HG03457 (cell line): ENCODE measurements at regions not wholly inside any gene's neighbourhood (a gene's known extent, or its start where the extent isn't known, plus 50 kb on each side); places are given as distances from the start of the nearest gene placed in this dataset.
"Not testable (repeated sequence)": the region's sequence is repeated elsewhere in the genome, so short reads cannot be mapped to it uniquely, and the experiment has no call there.

ENCODE experiments used
- ATAC-seq: cut with Tn5 transposase; IDR thresholded peaks from one replicate; pipeline ENCODE4 v1.9.1; 2021; ENCODE audit warnings: moderate number of reproducible peaks; ENCODE audit not compliant: unreplicated experiment

DNA sequence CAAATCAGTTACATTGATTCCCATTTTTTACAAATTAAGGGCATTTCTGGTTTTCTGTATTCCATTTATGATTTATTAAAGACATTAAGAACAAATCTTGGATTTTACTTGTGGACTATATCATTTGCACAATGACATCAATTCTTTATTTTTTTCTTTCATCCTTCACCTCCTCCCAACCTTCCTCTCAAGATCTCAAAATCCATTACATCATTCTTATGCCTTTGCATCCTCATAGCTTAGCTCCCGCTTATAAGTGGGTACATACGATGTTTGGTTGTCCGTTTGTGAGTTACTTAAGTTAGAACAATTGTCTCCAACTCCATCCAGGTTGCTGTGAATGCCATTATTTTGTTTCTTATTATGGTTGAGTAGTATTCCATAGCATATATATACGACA, 752.8 kb downstream of the CD109 start:
- ATAC-seq: no peak

- ATAC-seq: peak; percentile 95
Observed at GRCh38 chr6:74447013-74447412, 751.0 kb downstream of the CD109 start.

DNA sequence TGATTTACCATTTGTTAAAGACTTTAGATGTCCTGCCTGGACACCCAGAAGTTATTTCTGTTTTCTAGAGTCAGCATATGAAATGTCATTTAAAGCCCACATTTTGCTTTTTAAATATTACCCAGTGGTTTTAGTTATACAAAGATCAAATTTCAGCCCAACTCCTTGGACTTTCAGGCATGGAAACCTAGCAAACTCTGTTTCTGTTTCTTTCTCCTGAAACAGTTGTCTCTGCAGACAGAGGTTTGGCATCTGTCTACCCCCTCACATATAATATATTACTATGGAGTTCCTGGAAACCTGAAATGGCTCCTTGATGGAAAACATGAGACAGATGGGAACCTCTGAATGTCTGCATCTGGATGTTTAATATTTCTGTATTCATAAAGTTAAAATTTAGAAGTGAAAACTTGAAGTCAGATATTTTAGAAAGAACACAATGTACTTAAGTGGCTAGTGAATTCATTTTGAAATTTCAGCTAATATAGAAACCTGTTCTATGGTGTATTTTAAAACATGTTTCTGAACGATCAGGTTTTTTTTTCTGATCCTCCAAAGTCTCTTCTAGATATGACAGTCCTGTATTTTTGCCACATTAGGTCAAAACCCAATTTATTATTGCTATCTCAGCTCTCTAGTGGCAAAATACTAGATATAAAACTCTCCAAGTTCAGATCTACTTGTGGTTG, 743.3 kb downstream of the CD109 start:
- no peak for ATAC-seq

GRCh38 chr6:74438395-74438794, 742.4 kb downstream of the CD109 start:
- ATAC-seq: not testable (repeated sequence)

DNA sequence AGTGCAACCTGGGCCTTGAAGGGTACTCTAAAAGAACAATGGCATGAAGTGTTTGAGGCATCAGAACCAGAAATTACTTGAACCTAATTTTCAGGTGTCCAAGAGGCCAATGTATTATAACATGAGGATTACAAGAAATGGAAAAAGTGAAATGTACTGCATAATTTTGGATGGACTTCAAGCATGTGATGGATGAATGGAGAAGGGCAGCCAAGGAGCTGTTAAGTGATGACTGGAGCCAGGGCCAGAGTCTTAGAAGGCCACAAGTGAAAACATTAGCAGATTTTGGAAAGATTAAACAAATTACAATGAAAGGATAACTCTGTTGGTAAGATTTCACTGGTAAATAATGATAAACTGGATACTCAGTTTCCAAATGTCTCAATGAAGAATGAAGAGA, 738.2 kb downstream of the CD109 start:
- no peak for ATAC-seq

GRCh38 chr6:74431873-74432580, 736.0 kb downstream of the CD109 start:
- ATAC-seq: no peak

DNA sequence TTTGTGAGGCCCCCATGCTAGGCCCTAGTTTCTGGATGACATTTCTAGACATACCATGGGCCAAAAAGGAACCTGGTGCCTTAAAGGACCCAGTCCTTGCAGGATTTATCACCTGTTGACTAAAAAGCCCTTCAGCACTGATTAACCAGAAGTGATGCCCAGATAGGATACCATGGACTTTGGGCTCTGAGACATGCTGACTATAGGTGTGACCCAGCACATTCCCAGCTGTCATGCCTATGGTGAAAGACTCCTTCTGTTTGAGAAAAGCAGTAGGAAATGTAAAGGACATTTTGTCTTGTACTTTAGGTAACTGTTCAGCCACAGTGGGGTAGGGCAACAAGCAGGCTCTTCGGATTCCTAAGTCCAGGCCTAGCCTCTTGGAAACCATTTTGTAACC, 724.2 kb downstream of the CD109 start:
- ATAC-seq: no peak

- no peak for ATAC-seq
Observed at GRCh38 chr6:74415056-74415455, 719.1 kb downstream of the CD109 start.

DNA sequence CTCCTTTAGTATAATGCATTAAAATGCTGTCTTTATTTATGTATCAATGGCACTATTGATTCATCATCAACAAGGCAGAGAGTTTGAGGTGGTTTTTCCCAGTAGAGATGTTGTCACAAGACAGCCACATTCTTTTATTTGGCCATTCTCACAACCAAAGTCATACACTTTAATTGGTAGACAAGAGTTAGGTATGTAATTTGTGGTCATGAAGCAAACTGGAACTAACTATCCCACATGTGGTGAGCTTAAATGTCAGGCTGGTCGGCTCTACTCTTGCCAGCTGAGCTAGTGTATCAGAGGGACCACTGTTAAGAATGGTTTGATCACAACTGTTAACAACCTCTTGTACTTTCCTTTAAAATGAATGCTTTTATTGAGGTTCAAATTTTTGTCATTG, 714.6 kb downstream of the CD109 start:
- ATAC-seq: no peak

GRCh38 chr6:74409447-74409846, 713.4 kb downstream of the CD109 start:
- ATAC-seq: no peak

DNA sequence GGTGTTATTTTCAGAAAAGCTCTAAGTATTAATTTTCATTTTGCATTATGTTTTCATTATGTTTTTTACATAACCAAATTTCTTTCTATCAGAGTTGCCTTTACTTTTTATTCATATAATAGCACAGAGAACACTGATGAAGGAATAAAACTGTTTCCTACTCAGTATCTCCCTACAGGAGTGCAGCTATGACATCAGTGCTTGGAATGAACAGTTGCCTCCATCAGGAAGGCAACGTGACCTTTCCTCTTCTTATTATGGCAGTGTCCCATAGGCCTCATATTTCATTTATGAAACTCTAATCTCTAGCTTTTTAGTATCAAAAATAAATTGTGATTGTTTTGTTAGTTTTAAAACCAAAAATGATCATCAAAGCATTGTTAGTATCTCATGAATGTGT, 712.8 kb downstream of the CD109 start:
- ATAC-seq: no peak

DNA sequence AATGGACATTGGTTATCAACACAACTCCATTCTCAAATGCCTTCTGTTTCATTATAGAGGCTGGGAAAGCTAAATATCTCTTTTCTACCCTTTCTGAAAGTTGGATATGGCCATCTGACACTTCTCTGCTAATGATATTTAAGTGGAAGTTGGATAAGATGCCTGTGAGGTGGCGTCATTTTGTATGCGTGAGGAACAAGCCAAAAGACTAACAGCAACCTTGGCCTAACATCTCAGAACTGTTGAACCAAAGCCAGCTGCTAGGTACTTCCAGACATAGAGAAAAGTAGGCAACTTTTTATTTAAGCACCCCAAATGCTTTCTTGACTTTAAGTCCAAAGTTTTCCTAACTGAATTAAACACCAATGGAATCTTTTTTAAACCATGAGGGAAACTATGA, 708.4 kb downstream of the CD109 start:
- ATAC-seq: no peak

DNA sequence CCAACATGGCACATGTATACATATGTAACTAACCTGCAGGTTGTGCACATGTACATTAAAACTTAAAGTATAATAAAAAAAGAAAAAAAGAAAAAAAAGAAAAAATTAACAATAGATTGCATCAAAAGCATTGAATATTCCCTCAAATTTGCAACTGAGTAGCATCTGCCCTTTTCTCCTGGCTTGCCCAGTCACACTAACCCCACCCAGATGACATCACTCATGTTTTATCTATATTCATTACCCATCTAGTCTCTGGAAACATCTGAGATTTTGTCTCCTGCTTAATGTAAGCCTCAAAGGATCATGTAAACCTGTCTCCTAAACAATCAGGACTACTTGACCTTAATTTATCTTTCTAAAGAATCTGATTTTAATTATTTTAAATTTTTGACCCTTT, 706.8 kb downstream of the CD109 start:
- no peak for ATAC-seq

GRCh38 chr6:74378437-74378836, 682.4 kb downstream of the CD109 start:
- ATAC-seq: not testable (repeated sequence)

GRCh38 chr6:74369556-74369993, 673.6 kb downstream of the CD109 start:
- ATAC-seq: no peak

GRCh38 chr6:74368746-74369145, 672.7 kb downstream of the CD109 start:
- ATAC-seq: no peak

- no peak for ATAC-seq
Observed at GRCh38 chr6:74366634-74367033, 670.6 kb downstream of the CD109 start.

DNA sequence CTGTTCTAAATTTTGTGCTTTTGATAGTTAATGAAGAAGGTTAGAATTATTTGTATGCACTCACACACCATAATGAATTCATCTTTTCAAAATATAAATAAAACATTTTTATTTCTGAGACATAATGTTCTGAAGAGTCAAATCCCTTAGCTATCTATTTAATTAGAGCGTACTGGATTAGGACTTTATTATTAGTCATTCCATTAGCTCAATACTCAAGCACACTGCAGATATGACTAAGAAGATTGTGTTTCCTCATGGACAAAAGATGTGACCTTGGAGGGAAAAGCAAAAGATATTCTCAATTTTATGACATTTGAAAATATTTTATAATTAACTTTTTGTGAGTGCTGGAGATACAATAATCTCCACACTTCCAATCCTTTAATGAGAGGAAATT, 666.4 kb downstream of the CD109 start:
- ATAC-seq: no peak

DNA sequence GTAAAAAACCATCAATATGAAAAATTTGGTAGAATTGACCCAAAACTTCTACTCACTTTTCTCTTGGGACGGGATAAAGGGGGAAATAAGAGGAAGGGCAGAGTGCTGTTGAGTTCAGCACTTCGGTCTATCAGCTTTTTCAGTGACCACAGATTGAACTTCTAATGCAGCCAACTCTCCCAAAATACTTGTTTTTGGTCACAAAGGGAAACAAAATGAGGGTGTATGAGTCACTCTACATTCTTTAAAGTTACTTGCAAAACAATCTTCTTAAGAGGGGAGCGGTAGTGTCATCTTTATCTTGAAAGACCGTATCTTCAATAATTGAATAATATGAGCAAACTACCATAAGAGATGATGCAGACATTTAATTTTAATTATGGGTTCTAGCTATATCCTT, 661.3 kb downstream of the CD109 start:
- ATAC-seq: no peak

- no peak for ATAC-seq
Observed at GRCh38 chr6:74356391-74356790, 660.4 kb downstream of the CD109 start.

- no peak for ATAC-seq
Observed at GRCh38 chr6:74346936-74347535, 651.0 kb downstream of the CD109 start.

DNA sequence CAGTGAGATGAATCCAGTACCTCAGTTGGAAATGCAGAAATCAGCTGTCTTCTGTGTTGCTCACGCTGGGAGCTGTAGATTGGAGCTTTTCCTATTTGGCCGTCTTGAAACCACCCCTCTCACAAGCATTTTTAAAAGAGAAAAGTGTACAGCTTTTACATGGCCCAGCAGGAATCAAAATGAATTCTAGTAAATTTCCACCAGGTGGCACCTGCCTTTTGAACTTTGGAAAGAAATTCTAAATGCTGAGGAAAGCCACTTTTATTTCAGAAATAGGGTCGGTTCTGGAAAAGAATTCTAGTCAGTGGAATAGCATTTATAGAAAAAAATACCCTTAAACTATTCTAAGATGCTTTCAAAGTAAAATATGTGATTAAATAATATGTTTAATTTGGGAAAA, 647.8 kb downstream of the CD109 start:
- ATAC-seq: no peak
